Epithelial cell of prostate (primary cell): ENCODE measurements at regions not wholly inside any gene's neighbourhood (a gene's known extent, or its start where the extent isn't known, plus 50 kb on each side); places are given as distances from the start of the nearest gene placed in this dataset.
"Not testable (repeated sequence)": the region's sequence is repeated elsewhere in the genome, so short reads cannot be mapped to it uniquely, and the experiment has no call there.

ENCODE experiments used
- DNase-seq: peaks from one replicate; pipeline ENCODE4 v3.0.0-alpha.2; 2011; ENCODE audit warnings: low read depth, low spot score
- H3K27ac ChIP-seq: fragments of 450-650 bp; 2 replicates; pipeline ENCODE4 v1.5.1; 2017; ENCODE audit warnings: mild to moderate bottlenecking

DNA sequence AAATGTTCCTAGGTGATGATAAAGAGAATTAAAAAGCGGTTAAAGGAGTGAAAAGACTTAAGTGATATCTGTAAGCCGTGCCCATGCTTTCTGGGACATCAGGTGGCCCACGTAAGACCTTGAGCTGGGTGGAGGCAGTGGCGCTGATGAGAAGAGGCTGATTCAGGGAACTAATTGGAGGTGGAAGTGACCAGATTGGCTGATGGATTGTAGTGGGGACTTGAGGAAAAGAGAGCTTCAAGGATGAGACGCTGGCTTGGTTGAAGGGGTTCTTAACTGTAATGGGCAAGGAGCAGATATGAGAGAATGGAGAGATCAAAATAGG is 69.1 kb upstream of the EP300 start:
- DNase-seq = no peak
- no peak overlapping the region for H3K27ac ChIP-seq

DNA sequence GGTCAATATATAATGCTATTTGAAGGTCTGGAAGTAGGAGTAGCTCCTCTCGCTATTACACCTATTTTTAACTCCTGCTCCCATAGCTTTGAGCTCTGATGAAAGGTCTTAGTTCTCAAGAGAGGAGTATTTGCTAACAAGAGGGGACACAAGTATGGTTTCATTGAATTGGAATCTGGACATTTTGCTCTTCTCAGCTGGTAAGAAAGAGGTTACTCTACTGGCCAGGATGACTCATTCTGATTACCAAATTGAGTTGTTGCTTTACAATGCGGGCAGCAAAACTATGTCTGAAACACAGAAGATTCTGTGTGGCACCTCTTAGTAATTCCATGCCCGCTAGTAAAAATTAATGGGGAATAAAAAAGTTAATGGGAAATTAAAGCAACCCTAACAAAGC is 63.6 kb upstream of the EP300 start:
- H3K27ac ChIP-seq = no peak overlapping the region
- DNase-seq = peak; percentile 36

- H3K27ac ChIP-seq = no peak overlapping the region
- no peak for DNase-seq
Measured at GRCh38 chr22:41030891-41031290, 61.5 kb upstream of the EP300 start.

- no peak overlapping the region for H3K27ac ChIP-seq
- DNase-seq = no peak
Measured at GRCh38 chr22:41034706-41035105, 57.7 kb upstream of the EP300 start.

- no peak for DNase-seq
- no peak overlapping the region for H3K27ac ChIP-seq
Measured at GRCh38 chr22:41036924-41037323, 55.5 kb upstream of the EP300 start.

- DNase-seq = no peak
- no peak overlapping the region for H3K27ac ChIP-seq
Measured at GRCh38 chr22:41038732-41039131, 53.7 kb upstream of the EP300 start.

DNA sequence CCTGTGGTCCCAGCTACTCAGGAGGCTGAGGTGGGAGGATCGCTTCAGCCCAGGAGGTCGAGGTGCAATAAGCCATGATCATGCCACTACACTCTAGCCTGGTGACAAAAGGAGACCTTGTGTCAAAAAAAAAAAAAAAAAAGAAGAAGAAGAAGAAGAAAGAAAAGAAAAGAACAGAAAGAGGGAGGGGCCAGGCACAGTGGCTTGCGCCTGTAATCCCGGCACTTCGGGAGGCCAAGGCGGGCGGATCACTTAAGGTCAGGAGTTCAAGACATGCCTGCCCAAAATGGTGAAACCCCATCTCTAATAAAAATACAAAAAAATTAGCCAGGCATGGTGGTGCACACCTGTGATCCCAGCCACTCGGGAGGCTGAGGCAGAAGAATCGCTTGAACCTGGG is 52.8 kb upstream of the EP300 start:
- not testable (repeated sequence) for H3K27ac ChIP-seq, DNase-seq

DNA sequence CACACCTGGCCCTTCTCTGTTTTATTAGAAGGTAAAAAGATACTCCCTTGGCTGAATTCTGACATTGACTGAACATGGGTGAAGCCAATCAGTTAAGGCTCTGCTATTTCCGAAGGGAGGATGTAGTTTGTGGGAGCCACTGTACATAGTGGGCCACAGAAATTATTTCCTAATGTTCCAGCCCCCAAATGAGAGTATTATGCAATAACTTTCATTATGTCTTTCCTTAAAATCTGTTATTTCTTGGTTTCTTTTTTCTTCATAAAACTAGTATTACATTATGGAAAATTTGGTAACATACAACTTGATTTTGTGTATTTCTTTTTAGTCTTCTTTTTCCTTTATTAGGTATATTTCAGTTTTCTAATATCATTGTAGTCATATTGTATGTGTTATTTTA is 51.9 kb upstream of the EP300 start:
- H3K27ac ChIP-seq = no peak overlapping the region

DNA sequence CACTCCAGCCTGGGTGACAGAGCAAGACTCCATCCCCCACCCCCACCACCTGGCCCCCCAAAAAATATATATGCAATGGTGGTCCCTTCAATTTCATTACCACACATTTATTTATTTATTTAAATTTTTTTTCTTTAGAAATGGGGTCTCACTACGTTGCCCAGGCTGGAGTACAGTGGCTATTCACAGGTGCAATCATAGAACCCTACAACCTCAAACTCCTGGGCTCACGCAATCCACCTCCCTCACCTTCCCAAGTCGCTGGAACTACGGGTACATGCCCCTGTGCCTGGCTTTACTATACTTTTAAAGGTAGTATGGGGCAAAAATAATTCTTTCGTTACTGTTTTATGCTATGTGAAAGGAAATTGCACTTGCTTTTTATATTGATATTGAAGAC is 50.9 kb upstream of the EP300 start:
- no peak for DNase-seq
- no peak overlapping the region for H3K27ac ChIP-seq

More for the DNA sequence above, 51.9 kb upstream of the EP300 start:
- DNase-seq = no peak
